ENCODE measurements at regions not wholly inside any gene's neighbourhood (a gene's known extent, or its start where the extent isn't known, plus 50 kb on each side); places are given as distances from the start of the nearest gene placed in this dataset.
"Not testable (repeated sequence)": the region's sequence is repeated elsewhere in the genome, so short reads cannot be mapped to it uniquely, and the experiment has no call there.

DNA sequence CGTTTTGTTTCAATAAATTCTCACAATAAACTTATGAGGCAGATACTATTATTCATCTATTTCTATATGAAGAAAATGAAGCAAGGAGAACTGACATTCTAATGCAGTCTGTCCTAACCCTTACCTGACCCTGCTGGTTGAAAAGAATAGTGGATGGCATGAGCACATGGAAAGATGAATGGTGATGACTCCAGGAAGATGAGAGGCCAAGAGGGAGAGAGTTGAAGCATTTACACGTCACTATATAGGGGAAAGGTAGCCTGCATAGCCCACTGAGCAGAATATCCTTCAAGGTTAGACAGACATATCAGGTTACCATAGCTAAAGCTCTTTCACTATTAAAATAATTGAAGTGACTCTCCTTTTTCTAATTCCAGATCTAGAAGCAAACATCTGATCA is 163.9 kb upstream of the CDK1 start:
- no peak overlapping the region for H3K27ac Mint-ChIP-seq
- ATAC-seq: no peak
- peaks cover 6% of the 10 kb centered on the region for H3K4me1 Mint-ChIP-seq
- no peaks in the 10 kb centered on the region for H3K27me3 Mint-ChIP-seq
- H3K4me3 Mint-ChIP-seq: no peak overlapping the region
- H3K9me3 Mint-ChIP-seq: no peaks in the 10 kb centered on the region
- peaks cover 10% of the 10 kb centered on the region for H3K36me3 Mint-ChIP-seq

- H3K4me3 Mint-ChIP-seq: no peak overlapping the region
- no peak for ATAC-seq
Observed at GRCh38 chr10:60613434-60613833, 164.8 kb upstream of the CDK1 start.

DNA sequence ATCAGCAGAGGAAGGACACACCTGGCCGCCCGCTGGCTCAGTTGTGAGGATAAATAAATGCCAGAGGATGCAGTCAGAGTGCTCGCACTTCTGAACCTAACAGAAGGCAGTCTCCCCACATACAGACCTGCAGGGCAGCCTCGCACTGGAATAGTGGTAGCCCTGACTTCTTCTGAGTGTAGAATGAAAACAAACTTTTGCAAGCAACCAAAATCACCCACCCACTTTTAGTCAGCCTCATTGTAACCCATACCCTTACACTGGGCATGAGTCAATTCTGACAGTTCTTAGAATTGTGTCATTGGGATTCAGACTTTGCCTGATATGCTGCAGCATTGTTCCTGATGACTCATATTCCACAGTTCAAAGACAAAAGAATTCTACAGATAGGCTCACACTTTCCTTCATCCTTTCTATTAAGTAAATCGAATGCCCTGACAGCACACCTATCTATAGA is 167.0 kb upstream of the CDK1 start:
- no peak overlapping the region for H3K27ac Mint-ChIP-seq
- peak; percentile 8 for ATAC-seq
- no peaks in the 10 kb centered on the region for H3K9me3 Mint-ChIP-seq
- no peaks in the 10 kb centered on the region for H3K27me3 Mint-ChIP-seq
- no peak overlapping the region for H3K4me3 Mint-ChIP-seq
- no peaks in the 10 kb centered on the region for H3K4me1 Mint-ChIP-seq
- H3K36me3 Mint-ChIP-seq: peaks cover 10% of the 10 kb centered on the region

More at GRCh38 chr10:60613434-60613833, 164.8 kb upstream of the CDK1 start:
- Mint-ChIP-seq H3K27me3 (no peaks in the 10 kb centered on the region), H3K36me3 (peaks cover 10% of the 10 kb centered on the region), H3K4me1 (no peaks in the 10 kb centered on the region), H3K9me3 (no peaks in the 10 kb centered on the region), H3K27ac (no peak overlapping the region)

GRCh38 chr10:60607372-60607771 is 170.9 kb upstream of the CDK1 start:
- H3K9me3 Mint-ChIP-seq: no peaks in the 10 kb centered on the region
- no peak overlapping the region for H3K27ac Mint-ChIP-seq
- peaks cover 10% of the 10 kb centered on the region for H3K36me3 Mint-ChIP-seq
- H3K27me3 Mint-ChIP-seq: no peaks in the 10 kb centered on the region
- H3K4me1 Mint-ChIP-seq: no peaks in the 10 kb centered on the region
- no peak for ATAC-seq
- H3K4me3 Mint-ChIP-seq: no peak overlapping the region

GRCh38 chr10:60606343-60607080 is 171.8 kb upstream of the CDK1 start:
- no peaks in the 10 kb centered on the region for H3K27me3 Mint-ChIP-seq
- no peaks in the 10 kb centered on the region for H3K4me1 Mint-ChIP-seq
- no peaks in the 10 kb centered on the region for H3K9me3 Mint-ChIP-seq
- ATAC-seq: no peak
- H3K27ac Mint-ChIP-seq: no peak overlapping the region
- H3K4me3 Mint-ChIP-seq: no peak overlapping the region
- H3K36me3 Mint-ChIP-seq: peaks cover 2% of the 10 kb centered on the region

GRCh38 chr10:60605476-60605875 is 172.8 kb upstream of the CDK1 start:
- Mint-ChIP-seq H3K4me3 (no peak overlapping the region), H3K27me3 (no peaks in the 10 kb centered on the region), H3K27ac (no peak overlapping the region), H3K9me3 (no peaks in the 10 kb centered on the region), H3K36me3 (no peaks in the 10 kb centered on the region), H3K4me1 (no peaks in the 10 kb centered on the region)
- no peak for ATAC-seq

GRCh38 chr10:60604342-60604741 is 173.9 kb upstream of the CDK1 start:
- H3K4me3 Mint-ChIP-seq: no peak overlapping the region
- H3K27ac Mint-ChIP-seq: no peak overlapping the region

DNA sequence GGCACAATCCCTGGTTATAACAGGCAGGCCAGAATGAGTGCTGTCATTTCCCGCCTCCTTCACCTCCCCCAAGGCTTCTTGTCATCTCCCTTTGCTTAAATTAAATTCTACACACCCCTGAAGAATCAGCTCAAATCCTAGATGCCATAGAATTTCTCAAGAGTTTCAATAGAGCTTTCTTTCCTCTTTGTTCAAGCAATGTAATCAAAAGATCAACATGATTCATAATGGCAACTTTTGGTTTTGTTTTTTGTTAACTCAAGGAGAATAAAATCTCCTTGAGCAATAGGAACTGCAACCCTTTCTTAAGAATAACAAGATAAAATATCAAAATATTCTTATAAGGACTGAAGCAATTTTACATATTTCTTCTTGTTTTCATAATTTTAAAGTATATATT is 180.8 kb upstream of the CDK1 start:
- Mint-ChIP-seq H3K36me3 (no peaks in the 10 kb centered on the region), H3K27me3 (no peaks in the 10 kb centered on the region), H3K27ac (no peak overlapping the region), H3K4me3 (no peak overlapping the region), H3K4me1 (peaks cover 12% of the 10 kb centered on the region), H3K9me3 (no peaks in the 10 kb centered on the region)
- no peak for ATAC-seq

More at GRCh38 chr10:60604342-60604741, 173.9 kb upstream of the CDK1 start:
- H3K27me3 Mint-ChIP-seq: no peaks in the 10 kb centered on the region
- no peaks in the 10 kb centered on the region for H3K9me3 Mint-ChIP-seq
- ATAC-seq: no peak
- no peaks in the 10 kb centered on the region for H3K4me1 Mint-ChIP-seq
- no peaks in the 10 kb centered on the region for H3K36me3 Mint-ChIP-seq

- Mint-ChIP-seq H3K27me3 (no peaks in the 10 kb centered on the region), H3K36me3 (peaks cover 7% of the 10 kb centered on the region), H3K4me1 (peaks cover 12% of the 10 kb centered on the region), H3K4me3 (no peak overlapping the region), H3K9me3 (no peaks in the 10 kb centered on the region), H3K27ac (no peak overlapping the region)
- no peak for ATAC-seq
Observed at GRCh38 chr10:60595852-60596251, 182.4 kb upstream of the CDK1 start.

- Mint-ChIP-seq H3K4me3 (no peak overlapping the region), H3K4me1 (peaks cover 12% of the 10 kb centered on the region), H3K9me3 (no peaks in the 10 kb centered on the region), H3K36me3 (peaks cover 7% of the 10 kb centered on the region), H3K27ac (no peak overlapping the region), H3K27me3 (no peaks in the 10 kb centered on the region)
- no peak for ATAC-seq
Observed at GRCh38 chr10:60594476-60595051, 183.7 kb upstream of the CDK1 start.

GRCh38 chr10:60591119-60591518 is 187.2 kb upstream of the CDK1 start:
- no peak overlapping the region for H3K4me3 Mint-ChIP-seq
- peaks cover 6% of the 10 kb centered on the region for H3K4me1 Mint-ChIP-seq
- no peak for ATAC-seq
- no peaks in the 10 kb centered on the region for H3K27me3 Mint-ChIP-seq
- H3K36me3 Mint-ChIP-seq: peaks cover 14% of the 10 kb centered on the region
- no peaks in the 10 kb centered on the region for H3K9me3 Mint-ChIP-seq
- H3K27ac Mint-ChIP-seq: no peak overlapping the region

DNA sequence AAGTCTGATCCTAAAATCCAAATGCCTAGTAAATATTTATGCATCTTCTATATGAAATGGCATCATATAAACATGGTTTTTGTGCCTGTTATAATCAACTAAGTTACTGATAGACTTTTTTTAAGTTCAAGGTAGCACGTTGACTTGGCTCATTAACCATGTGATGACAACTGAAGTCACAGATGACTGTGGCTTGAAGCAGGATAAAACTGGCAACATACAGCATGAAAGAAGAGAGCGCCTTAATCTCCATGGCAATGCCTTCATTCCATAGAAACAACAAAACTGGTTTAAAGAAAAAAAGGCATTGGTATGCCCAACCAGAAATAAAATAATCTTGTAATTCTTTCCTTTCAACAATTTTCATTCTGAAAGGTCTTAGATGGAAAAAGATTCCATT is 188.9 kb upstream of the CDK1 start:
- H3K36me3 Mint-ChIP-seq: peaks cover 31% of the 10 kb centered on the region
- no peak for ATAC-seq
- no peaks in the 10 kb centered on the region for H3K27me3 Mint-ChIP-seq
- H3K27ac Mint-ChIP-seq: no peak overlapping the region
- no peaks in the 10 kb centered on the region for H3K9me3 Mint-ChIP-seq
- H3K4me3 Mint-ChIP-seq: no peak overlapping the region
- peaks cover 6% of the 10 kb centered on the region for H3K4me1 Mint-ChIP-seq

GRCh38 chr10:60581782-60582181 is 192.1 kb upstream of the ANK3 start:
- H3K27me3 Mint-ChIP-seq, H3K9me3 Mint-ChIP-seq, H3K4me3 Mint-ChIP-seq, H3K4me1 Mint-ChIP-seq, ATAC-seq, H3K27ac Mint-ChIP-seq: not testable (repeated sequence)
- peaks cover 45% of the 10 kb centered on the region for H3K36me3 Mint-ChIP-seq

DNA sequence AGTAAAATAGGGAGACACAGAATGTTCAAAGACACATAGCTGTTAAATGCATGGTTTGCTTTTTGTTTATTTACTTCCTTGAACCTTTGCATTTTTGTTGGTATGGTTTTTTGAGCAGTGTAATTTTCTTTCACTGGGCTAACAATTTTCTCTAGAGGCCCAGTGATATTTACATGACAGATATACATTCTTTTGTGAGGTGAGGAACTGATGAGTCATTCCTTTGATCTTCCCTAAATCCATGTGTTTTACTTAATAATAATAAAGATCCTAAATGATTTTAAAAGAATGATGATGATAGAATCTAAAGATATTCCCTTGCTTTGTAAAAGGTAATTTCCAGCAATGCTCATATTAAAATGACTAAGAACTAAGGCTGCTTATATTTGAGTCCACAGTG is 188.5 kb upstream of the ANK3 start:
- Mint-ChIP-seq H3K4me1 (peaks cover 18% of the 10 kb centered on the region), H3K27me3 (no peaks in the 10 kb centered on the region), H3K27ac (no peak overlapping the region)

GRCh38 chr10:60576130-60577069 is 186.7 kb upstream of the ANK3 start:
- no peaks in the 10 kb centered on the region for H3K9me3 Mint-ChIP-seq
- no peaks in the 10 kb centered on the region for H3K27me3 Mint-ChIP-seq
- no peak overlapping the region for H3K4me3 Mint-ChIP-seq
- no peak overlapping the region for H3K27ac Mint-ChIP-seq
- peaks cover 6% of the 10 kb centered on the region for H3K36me3 Mint-ChIP-seq
- H3K4me1 Mint-ChIP-seq: peaks cover 30% of the 10 kb centered on the region
- no peak for ATAC-seq

More for the DNA sequence above, 188.5 kb upstream of the ANK3 start:
- no peak for ATAC-seq
- H3K9me3 Mint-ChIP-seq: peaks cover 2% of the 10 kb centered on the region
- peaks cover 22% of the 10 kb centered on the region for H3K36me3 Mint-ChIP-seq
- H3K4me3 Mint-ChIP-seq: no peak overlapping the region
